Natural killer cell (primary cell): ENCODE measurements at regions not wholly inside any gene's neighbourhood (a gene's known extent, or its start where the extent isn't known, plus 50 kb on each side); places are given as distances from the start of the nearest gene placed in this dataset.
"Not testable (repeated sequence)": the region's sequence is repeated elsewhere in the genome, so short reads cannot be mapped to it uniquely, and the experiment has no call there.

Experiments used
- ATAC-seq, 3 donors: fragments of 150-1000 bp in 2 of 3; fragments of 200-7000 bp in 1 of 3; cut with Tn5 transposase; 1 replicate in 1 of 3; 2 replicates in 2 of 3; pipeline ENCODE4 v1.10.0; 2021; ENCODE audit warnings: mild to moderate bottlenecking in 2 of 3, moderate library complexity in 2 of 3
- DNase-seq, 2 donors: peaks; one replicate each; pipeline versions ENCODE4 v3.0.0 to v3.0.0-alpha.2; 2013 to 2021; ENCODE audit warnings: mixed read lengths in 1 of 2
- H3K27ac ChIP-seq: one replicate; pipeline ENCODE4 v1.5.1; 2013; ENCODE audit warnings: mild to moderate bottlenecking, low read length
- H3K27me3 ChIP-seq: one replicate; pipeline ENCODE4 v1.6.1; 2013; ENCODE audit warnings: low read length; ENCODE audit not compliant: control insufficient read depth, insufficient read depth
- H3K36me3 ChIP-seq: one replicate; pipeline ENCODE4 v1.6.1; 2013; ENCODE audit warnings: low read length; ENCODE audit not compliant: control insufficient read depth, insufficient read depth
- H3K4me1 ChIP-seq: one replicate; pipeline ENCODE4 v1.6.1; 2013; ENCODE audit warnings: low read length; ENCODE audit not compliant: control insufficient read depth, insufficient read depth
- H3K4me3 ChIP-seq: one replicate; pipeline ENCODE4 v1.5.1; 2013; ENCODE audit warnings: low read length
- H3K9me3 ChIP-seq: one replicate; pipeline ENCODE4 v1.6.1; 2013; ENCODE audit warnings: low read length; ENCODE audit not compliant: control insufficient read depth, insufficient read depth
- H3K27ac Mint-ChIP-seq, 2 donors: one replicate each; pipeline ENCODE4 v1.8.0; 2022; ENCODE audit warnings: mild to moderate bottlenecking in 2 of 2, mixed read lengths in 2 of 2, moderate library complexity in 1 of 2
- H3K27me3 Mint-ChIP-seq, 2 donors: one replicate each; pipeline ENCODE4 v1.8.0; 2022; ENCODE audit warnings: low read depth in 2 of 2, mixed read lengths in 2 of 2
- H3K36me3 Mint-ChIP-seq: one replicate; pipeline ENCODE4 v1.8.0; 2022; ENCODE audit warnings: mixed read lengths
- H3K4me1 Mint-ChIP-seq, 2 donors: one replicate each; pipeline ENCODE4 v1.8.0; 2022; ENCODE audit warnings: mixed read lengths in 2 of 2
- H3K4me3 Mint-ChIP-seq: one replicate; pipeline ENCODE4 v1.8.0; 2022; ENCODE audit warnings: mild to moderate bottlenecking, moderate library complexity, mixed read lengths
- H3K9me3 Mint-ChIP-seq, 2 donors: one replicate each; pipeline ENCODE4 v1.8.0; 2022; ENCODE audit warnings: mixed read lengths in 2 of 2
- WGBS: methylation state at CpG from one replicate; pipeline ENCODE4 v1.1.7; 2013; ENCODE audit warnings: missing lambda C conversion rate; ENCODE audit not compliant: insufficient coverage; 5-methylcytosine and 5-hydroxymethylcytosine counted together
- intact Hi-C: fragments of 100-400 bp; cut with micrococcal nuclease; formaldehyde crosslinking; loops from one replicate; pipeline ENCODE4 v1.14.2; 2022
- TF ChIP-seq, protein P1 (sequence below): fragments of 200-600 bp; IDR thresholded peaks from one replicate; pipeline ENCODE4 v1.8.0; 2022; ENCODE audit warnings: antibody characterized with exemption

DNA sequence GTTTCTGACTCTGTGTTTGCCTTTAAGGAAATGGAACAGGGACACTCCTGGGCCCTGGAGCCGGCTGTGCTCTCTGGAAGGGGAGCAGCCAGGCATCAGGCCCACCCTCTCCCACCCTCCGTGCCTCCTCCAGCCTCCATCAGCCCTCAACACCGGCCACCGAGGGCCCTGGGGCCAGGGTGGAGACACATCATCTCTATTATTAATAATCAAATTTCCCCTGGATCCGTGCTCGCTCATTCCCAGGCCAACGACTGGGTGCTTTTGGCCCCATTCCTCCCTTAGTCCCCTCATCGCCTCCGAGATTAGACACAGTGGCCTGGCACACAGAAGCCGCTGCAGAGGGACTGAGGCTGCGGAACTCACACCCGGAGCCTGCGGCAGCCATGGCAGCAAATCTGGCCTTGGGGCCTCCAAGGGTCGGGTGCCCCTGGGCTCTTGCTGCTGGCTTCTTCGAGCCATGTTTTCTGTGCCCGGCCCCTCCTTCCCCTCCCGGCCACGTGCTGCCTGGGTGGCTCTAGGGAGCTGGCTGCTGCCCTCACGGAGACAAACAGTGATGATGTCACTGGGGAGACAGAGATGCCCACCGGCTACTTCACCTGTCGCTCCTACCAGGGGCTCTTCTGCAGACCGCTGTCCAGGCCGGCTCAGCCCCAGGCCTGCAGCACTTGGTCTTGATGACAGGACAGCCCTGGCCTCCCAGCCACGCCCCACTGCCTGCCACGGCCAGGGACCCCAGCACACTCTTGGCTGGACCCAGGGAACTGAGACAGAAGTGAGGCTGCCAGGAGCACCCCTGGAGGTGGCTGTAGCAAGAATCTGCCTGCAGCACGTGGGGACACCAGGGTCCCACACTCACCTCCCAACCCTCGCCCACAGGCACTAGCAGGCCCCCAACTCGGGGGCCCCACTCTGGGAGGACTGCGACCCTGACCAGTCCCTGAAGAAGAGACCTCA, 76.6 kb upstream of the PPP1R26 start:
- no peak overlapping the region for H3K4me3 ChIP-seq
- ATAC-seq (no peak), DNase-seq (no peak)
- H3K4me1 ChIP-seq, result no peaks in the 10 kb centered on the region
- no peaks in the 10 kb centered on the region for H3K36me3 ChIP-seq
- intact Hi-C loops, result no loop called here
- no peak overlapping the region for H3K27ac ChIP-seq
- WGBS, result 79% methylated on average over 29 of the region's 29 CpGs
- no peaks in the 10 kb centered on the region for H3K9me3 Mint-ChIP-seq
- H3K4me3 Mint-ChIP-seq, result no peak overlapping the region
- TF ChIP-seq, protein P1, sequence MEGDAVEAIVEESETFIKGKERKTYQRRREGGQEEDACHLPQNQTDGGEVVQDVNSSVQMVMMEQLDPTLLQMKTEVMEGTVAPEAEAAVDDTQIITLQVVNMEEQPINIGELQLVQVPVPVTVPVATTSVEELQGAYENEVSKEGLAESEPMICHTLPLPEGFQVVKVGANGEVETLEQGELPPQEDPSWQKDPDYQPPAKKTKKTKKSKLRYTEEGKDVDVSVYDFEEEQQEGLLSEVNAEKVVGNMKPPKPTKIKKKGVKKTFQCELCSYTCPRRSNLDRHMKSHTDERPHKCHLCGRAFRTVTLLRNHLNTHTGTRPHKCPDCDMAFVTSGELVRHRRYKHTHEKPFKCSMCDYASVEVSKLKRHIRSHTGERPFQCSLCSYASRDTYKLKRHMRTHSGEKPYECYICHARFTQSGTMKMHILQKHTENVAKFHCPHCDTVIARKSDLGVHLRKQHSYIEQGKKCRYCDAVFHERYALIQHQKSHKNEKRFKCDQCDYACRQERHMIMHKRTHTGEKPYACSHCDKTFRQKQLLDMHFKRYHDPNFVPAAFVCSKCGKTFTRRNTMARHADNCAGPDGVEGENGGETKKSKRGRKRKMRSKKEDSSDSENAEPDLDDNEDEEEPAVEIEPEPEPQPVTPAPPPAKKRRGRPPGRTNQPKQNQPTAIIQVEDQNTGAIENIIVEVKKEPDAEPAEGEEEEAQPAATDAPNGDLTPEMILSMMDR, result no peak
- H3K4me1 Mint-ChIP-seq, result no peaks in the 10 kb centered on the region
- peaks cover 0 to 3% of the 10 kb centered on the region in 2 donors for H3K27me3 Mint-ChIP-seq
- no peaks in the 10 kb centered on the region for H3K27me3 ChIP-seq
- no peak overlapping the region for H3K27ac Mint-ChIP-seq
- H3K9me3 ChIP-seq, result no peaks in the 10 kb centered on the region
- no peaks in the 10 kb centered on the region for H3K36me3 Mint-ChIP-seq

DNA sequence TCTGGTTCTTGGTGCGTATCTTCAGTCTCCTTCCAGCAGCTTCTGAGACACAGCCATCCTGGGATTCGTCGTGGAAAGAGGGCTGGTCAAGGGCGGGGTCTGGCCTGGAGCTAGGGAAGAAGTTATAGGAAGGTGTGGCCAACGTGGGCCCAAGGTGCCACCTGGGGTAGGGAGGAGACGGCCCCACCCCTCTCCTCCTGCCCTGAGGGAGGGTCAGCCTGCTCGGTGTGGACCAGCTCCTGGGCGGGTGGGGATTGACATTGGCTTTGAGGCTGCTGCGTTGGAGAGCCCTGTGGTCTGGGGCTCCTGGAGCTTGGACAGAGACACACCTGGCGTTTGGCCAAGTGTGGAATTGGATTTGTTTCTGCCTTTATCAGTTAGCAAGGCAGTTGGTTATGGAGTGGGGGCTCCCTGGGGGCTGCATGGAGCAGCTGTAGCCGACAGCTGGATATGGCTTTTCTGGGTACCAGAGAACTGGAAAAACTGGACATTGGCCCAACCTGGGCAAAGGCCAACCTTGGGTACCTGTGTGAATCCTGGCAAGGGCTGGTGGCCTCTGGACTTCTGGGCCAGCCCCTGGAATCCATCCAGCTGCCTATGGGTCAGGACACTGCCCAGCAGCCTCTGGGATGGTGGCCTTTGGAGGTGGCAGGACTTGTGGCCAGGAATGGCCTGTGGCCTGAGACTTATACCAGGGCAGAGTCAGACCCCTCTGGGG, 75.7 kb upstream of the PPP1R26 start:
- intact Hi-C loops, result no loop called here
- TF ChIP-seq, protein P1, result no peak
- H3K9me3 ChIP-seq, result no peaks in the 10 kb centered on the region
- Mint-ChIP-seq H3K4me3 (no peak overlapping the region), H3K9me3 (no peaks in the 10 kb centered on the region), H3K27me3 (peaks cover 0 to 3% of the 10 kb centered on the region in 2 donors), H3K36me3 (no peaks in the 10 kb centered on the region), H3K4me1 (no peaks in the 10 kb centered on the region), H3K27ac (no peak overlapping the region)
- ATAC-seq (no peak), DNase-seq (no peak)
- H3K27me3 ChIP-seq, result no peaks in the 10 kb centered on the region
- no peak overlapping the region for H3K4me3 ChIP-seq
- H3K27ac ChIP-seq, result no peak overlapping the region
- WGBS, result 75% methylated on average over 11 of the region's 11 CpGs
- no peaks in the 10 kb centered on the region for H3K36me3 ChIP-seq
- no peaks in the 10 kb centered on the region for H3K4me1 ChIP-seq

DNA sequence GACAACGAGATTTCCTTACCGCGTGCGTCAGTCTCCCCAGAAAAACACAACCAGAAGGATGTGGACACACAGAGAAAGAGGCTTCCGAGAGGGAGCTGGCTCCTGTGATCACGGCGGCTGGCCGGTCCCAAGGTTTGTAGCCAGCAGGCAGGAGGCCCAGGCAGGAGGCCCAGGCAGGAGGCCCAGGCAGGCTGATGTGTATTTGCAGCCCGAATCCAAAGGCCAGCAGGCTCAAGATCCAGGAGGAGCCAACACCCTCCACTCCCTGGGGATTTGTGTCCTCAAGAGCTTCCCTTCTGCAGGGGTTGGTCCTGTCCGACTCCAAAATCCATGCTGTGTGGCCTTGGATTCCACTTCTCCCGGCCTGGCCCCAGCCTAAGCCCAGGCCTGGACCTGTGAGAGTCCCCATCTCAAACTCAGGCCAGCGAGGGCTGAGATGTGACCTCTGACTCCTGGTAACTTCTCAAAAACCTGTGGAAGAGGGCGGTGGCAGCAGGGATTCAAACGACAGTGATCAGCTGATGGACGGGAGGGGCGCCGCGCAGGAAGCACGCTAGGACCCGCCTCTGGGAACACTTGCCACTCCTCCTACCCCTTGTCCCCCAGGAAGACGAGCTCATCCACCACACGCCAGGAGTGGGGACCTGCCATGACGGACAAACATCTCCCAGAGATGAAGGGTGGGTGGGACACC, 75.0 kb upstream of the PPP1R26 start:
- DNase-seq (no peak), ATAC-seq (no peak)
- Histone ChIP-seq H3K36me3 (no peaks in the 10 kb centered on the region), H3K27ac (no peak overlapping the region), H3K9me3 (no peaks in the 10 kb centered on the region), H3K4me3 (no peak overlapping the region), H3K4me1 (no peaks in the 10 kb centered on the region), H3K27me3 (no peaks in the 10 kb centered on the region)
- 88% methylated on average over 23 of the region's 23 CpGs for WGBS
- Mint-ChIP-seq H3K27ac (no peak overlapping the region), H3K4me1 (no peaks in the 10 kb centered on the region), H3K27me3 (peaks cover 0 to 3% of the 10 kb centered on the region in 2 donors), H3K4me3 (no peak overlapping the region), H3K9me3 (no peaks in the 10 kb centered on the region), H3K36me3 (no peaks in the 10 kb centered on the region)
- intact Hi-C loops, result no loop called here
- TF ChIP-seq, protein P1, result no peak

DNA sequence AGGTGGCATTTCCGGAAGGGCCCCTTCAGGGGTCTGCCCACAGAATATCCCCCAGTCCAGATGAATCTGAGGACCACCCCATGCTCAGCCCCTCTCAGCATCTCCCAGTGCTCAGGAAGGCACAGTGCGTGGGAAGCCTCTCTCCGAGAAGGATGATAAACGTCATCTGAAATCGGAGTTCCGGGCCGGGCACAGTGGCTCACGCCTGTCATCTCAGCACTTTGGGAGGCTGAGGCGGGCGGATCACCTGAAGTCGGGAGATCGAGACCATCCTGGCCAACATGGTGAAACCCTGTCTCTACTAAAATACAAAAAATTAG, 74.5 kb upstream of the PPP1R26 start:
- intact Hi-C loops, H3K4me1 ChIP-seq, H3K27ac ChIP-seq, H3K4me1 Mint-ChIP-seq, H3K27me3 Mint-ChIP-seq, H3K4me3 ChIP-seq, H3K27ac Mint-ChIP-seq, H3K4me3 Mint-ChIP-seq, DNase-seq, H3K9me3 Mint-ChIP-seq, H3K27me3 ChIP-seq, H3K9me3 ChIP-seq, ATAC-seq, H3K36me3 ChIP-seq, H3K36me3 Mint-ChIP-seq: not testable (repeated sequence)
- 93% methylated on average over 12 of the region's 12 CpGs for WGBS
